Left renal pelvis (tissue), 4 donors: ENCODE measurements at regions not wholly inside any gene's neighbourhood (a gene's known extent, or its start where the extent isn't known, plus 50 kb on each side); places are given as distances from the start of the nearest gene placed in this dataset.

Experiments
- DNase-seq, 4 donors: peaks; one replicate each; pipeline ENCODE4 v3.0.0-alpha.2; 2013; ENCODE audit warnings: low read depth in 4 of 4, low spot score in 3 of 4

GRCh38 chr15:97410897-97411575 lies 549.5 kb upstream of the ARRDC4 start:
- DNase-seq = no peak

- no peak for DNase-seq
These were observed 540.4 kb upstream of the ARRDC4 start for GRCh38 chr15:97420130-97420529.

GRCh38 chr15:97425596-97425995 lies 534.9 kb upstream of the ARRDC4 start:
- DNase-seq = no peak

GRCh38 chr15:97443101-97443500 lies 517.4 kb upstream of the ARRDC4 start:
- no peak for DNase-seq

GRCh38 chr15:97446138-97446537 lies 514.4 kb upstream of the ARRDC4 start:
- no peak for DNase-seq

- peak in 2 of 4 donors; percentile 2 to 22 for DNase-seq
These were observed 503.8 kb upstream of the ARRDC4 start for GRCh38 chr15:97456521-97457202.

GRCh38 chr15:97457203-97457847 lies 503.2 kb upstream of the ARRDC4 start:
- DNase-seq = no peak

GRCh38 chr15:97459771-97460170 lies 500.7 kb upstream of the ARRDC4 start:
- no peak for DNase-seq

- DNase-seq = no peak
These were observed 499.3 kb upstream of the ARRDC4 start for GRCh38 chr15:97461226-97461625.

GRCh38 chr15:97463696-97464095 lies 496.8 kb upstream of the ARRDC4 start:
- no peak for DNase-seq

- no peak for DNase-seq
These were observed 490.1 kb upstream of the ARRDC4 start for GRCh38 chr15:97470417-97470816.

- no peak for DNase-seq
These were observed 486.9 kb upstream of the ARRDC4 start for GRCh38 chr15:97473627-97474026.

GRCh38 chr15:97479957-97480356 lies 480.5 kb upstream of the ARRDC4 start:
- no peak for DNase-seq

GRCh38 chr15:97482521-97482920 lies 478.0 kb upstream of the ARRDC4 start:
- DNase-seq = no peak

GRCh38 chr15:97483232-97483631 lies 477.3 kb upstream of the ARRDC4 start:
- DNase-seq = no peak

GRCh38 chr15:97490429-97490828 lies 470.1 kb upstream of the ARRDC4 start:
- DNase-seq = no peak

GRCh38 chr15:97501291-97501690 lies 459.2 kb upstream of the ARRDC4 start:
- no peak for DNase-seq

GRCh38 chr15:97502038-97502437 lies 458.5 kb upstream of the ARRDC4 start:
- peak in 1 of 4 donors; percentile 27 for DNase-seq

- no peak for DNase-seq
These were observed 456.3 kb upstream of the ARRDC4 start for GRCh38 chr15:97504031-97504792.

GRCh38 chr15:97517737-97518136 lies 442.8 kb upstream of the ARRDC4 start:
- DNase-seq = no peak

GRCh38 chr15:97520689-97521088 lies 439.8 kb upstream of the ARRDC4 start:
- DNase-seq = no peak
